Esophagus muscularis mucosa (tissue), 3 donors: ENCODE measurements at regions not wholly inside any gene's neighbourhood (a gene's known extent, or its start where the extent isn't known, plus 50 kb on each side); places are given as distances from the start of the nearest gene placed in this dataset.

Source experiments
- CTCF ChIP-seq, 3 experiments: fragments of 200-600 bp in 2 of 3; fragments of 450-650 bp in 1 of 3; sonication (generic) in 2 of 3; IDR thresholded peaks; one replicate each; pipeline ENCODE4 v1.5.1; 2017 to 2019; ENCODE audit warnings: antibody characterized with exemption in 3 of 3, mild to moderate bottlenecking in 2 of 3, moderate library complexity in 1 of 3
- POLR2AphosphoS5 ChIP-seq, 2 donors: sonication (generic); formaldehyde crosslinking; IDR thresholded peaks; one replicate each; pipeline ENCODE4 v1.6.1; 2017; ENCODE audit warnings: antibody characterized with exemption in 2 of 2

GRCh38 chr20:43357352-43357751 lies 100.3 kb upstream of the SRSF6 start:
- no peak for TF ChIP-seq POLR2AphosphoS5 (IDR thresholded peaks at IDR 0.05)
- no peak for TF ChIP-seq CTCF (IDR thresholded peaks at IDR 0.05)
